ENCODE measurements at regions not wholly inside any gene's neighbourhood (a gene's known extent, or its start where the extent isn't known, plus 50 kb on each side); places are given as distances from the start of the nearest gene placed in this dataset.
"Not testable (repeated sequence)": the region's sequence is repeated elsewhere in the genome, so short reads cannot be mapped to it uniquely, and the experiment has no call there.

DNA sequence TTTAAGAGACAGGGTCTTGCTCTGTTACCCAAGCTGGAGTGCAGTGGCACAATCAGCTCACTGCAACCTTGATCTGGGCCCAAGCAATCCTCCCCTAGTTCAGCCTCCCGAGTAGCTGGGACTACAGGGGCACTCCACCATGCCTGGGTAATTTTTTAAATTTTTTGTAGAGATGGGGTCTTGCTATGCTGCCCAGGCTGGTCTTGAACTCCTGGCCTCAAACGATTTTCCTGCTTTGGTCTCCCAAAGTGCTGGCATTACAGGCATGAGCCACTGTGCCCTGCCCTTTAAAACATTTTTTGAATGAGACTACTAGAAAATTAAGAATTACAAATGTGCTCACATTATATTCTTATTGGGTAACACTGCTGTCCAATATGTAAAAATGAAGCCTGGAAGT, 161.7 kb upstream of the FAM20A start:
- TF ChIP-seq, protein P1, sequence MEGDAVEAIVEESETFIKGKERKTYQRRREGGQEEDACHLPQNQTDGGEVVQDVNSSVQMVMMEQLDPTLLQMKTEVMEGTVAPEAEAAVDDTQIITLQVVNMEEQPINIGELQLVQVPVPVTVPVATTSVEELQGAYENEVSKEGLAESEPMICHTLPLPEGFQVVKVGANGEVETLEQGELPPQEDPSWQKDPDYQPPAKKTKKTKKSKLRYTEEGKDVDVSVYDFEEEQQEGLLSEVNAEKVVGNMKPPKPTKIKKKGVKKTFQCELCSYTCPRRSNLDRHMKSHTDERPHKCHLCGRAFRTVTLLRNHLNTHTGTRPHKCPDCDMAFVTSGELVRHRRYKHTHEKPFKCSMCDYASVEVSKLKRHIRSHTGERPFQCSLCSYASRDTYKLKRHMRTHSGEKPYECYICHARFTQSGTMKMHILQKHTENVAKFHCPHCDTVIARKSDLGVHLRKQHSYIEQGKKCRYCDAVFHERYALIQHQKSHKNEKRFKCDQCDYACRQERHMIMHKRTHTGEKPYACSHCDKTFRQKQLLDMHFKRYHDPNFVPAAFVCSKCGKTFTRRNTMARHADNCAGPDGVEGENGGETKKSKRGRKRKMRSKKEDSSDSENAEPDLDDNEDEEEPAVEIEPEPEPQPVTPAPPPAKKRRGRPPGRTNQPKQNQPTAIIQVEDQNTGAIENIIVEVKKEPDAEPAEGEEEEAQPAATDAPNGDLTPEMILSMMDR (IDR thresholded peaks at IDR 0.05): no peak
- Mint-ChIP-seq H3K4me3 (no peak overlapping the region), H3K4me1 (ENCODE audit: low read depth) (peaks cover 26% of the 10 kb centered on the region), H3K9me3 (no peaks in the 10 kb centered on the region), H3K27me3 (ENCODE audit: insufficient read depth) (peaks cover 7% of the 10 kb centered on the region), H3K36me3 (ENCODE audit: low read depth) (no peaks in the 10 kb centered on the region), H3K27ac (no peak overlapping the region)
- no peak for DNase-seq

DNA sequence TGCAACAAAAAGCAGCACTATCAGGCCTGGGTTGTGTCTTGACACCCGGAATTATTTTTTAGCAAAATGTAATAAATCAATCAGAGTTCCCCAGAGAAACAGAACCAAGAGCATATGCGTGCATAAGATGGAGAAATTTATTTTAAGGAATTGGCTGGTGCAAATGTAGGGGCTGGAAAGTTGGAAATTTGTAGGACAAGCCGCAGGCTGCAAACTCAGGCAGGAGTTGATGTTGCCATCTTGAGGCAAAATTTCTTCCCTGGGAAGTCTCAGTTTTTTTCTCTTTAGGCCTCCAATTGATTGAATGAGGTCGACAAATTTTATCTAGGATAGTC, 158.9 kb upstream of the FAM20A start:
- H3K4me1 Mint-ChIP-seq (ENCODE audit: low read depth): peaks cover 26% of the 10 kb centered on the region
- peak overlapping the region; percentile 91; the same call in 1 of the 2 replicates for H3K4me3 Mint-ChIP-seq
- DNase-seq: no peak
- peak overlapping the region; percentile 97; the same call in 1 of the 2 replicates for H3K27ac Mint-ChIP-seq
- H3K9me3 Mint-ChIP-seq: no peaks in the 10 kb centered on the region
- no peaks in the 10 kb centered on the region for H3K36me3 Mint-ChIP-seq (ENCODE audit: low read depth)
- H3K27me3 Mint-ChIP-seq (ENCODE audit: insufficient read depth): peaks cover 4% of the 10 kb centered on the region
- TF ChIP-seq, protein P1 (IDR thresholded peaks at IDR 0.05): peak; percentile 47; the same call in 1 of the 2 replicates

DNA sequence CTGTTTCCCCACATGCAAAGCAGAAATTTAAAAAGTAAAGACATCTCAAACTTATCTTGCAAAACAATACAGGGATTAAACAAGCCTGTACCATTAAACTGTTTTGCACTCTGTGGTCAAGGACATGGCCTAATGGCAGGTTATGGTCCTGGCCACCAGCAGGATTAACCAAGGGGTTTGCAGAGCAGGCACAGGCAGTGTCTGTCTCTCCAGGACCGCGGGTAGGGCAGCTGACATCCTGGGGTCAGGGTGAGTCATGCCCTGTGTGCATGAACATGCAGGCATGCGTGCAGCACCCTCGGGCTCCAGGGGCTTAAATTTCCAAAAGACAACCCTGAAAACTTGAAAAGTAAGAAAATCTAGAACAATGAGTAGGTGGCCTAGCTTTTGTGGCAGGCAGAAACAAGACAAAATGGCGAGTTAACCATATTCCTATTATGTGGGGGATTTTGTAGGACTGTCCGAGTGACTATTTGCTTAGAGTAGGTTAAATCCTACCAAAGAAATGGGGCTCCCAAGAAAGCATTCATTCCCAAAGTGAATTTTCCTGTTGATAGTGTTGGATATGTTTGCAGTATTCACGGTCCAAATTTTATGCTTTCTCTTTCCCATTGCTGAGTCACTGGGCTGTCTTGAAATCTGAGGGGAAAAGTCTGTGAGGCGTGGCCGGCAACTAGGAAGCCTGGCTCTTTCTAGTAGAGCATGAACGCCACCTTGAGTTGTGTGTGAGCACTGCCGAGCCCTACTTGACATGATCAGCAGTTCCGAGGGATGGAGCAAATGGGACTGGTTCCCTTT, 158.4 kb upstream of the FAM20A start:
- H3K36me3 Mint-ChIP-seq (ENCODE audit: low read depth): no peaks in the 10 kb centered on the region

DNA sequence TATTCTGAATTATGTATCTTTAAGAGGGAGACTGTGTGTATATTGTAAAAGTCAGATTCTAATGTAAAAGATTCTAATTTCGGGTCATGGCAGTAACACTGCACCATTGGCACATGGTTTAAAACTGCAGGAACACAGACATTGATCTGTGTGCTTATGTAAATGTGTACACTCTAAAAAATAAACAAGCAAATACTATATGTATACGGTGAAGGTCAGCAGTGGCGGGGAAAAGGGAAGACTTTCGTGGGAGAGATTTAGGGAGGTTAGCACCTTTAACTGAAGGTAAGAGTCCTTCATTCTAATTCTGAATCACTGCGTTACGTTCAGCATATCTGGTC, 157.8 kb upstream of the FAM20A start:
- no peaks in the 10 kb centered on the region for H3K9me3 Mint-ChIP-seq
- H3K27ac Mint-ChIP-seq: peak overlapping the region; percentile 97
- H3K4me3 Mint-ChIP-seq: peak overlapping the region; percentile 91; the same call in 1 of the 2 replicates

More for the DNA sequence above, 158.4 kb upstream of the FAM20A start:
- Mint-ChIP-seq H3K4me1 (ENCODE audit: low read depth) (peaks cover 26% of the 10 kb centered on the region), H3K4me3 (peak overlapping the region; percentile 91), H3K27ac (peak overlapping the region; percentile 97), H3K27me3 (ENCODE audit: insufficient read depth) (peaks cover 2% of the 10 kb centered on the region), H3K9me3 (no peaks in the 10 kb centered on the region)
- DNase-seq: peak; percentile 91
- TF ChIP-seq, protein P1 (IDR thresholded peaks at IDR 0.05): peak; percentile 86

DNA sequence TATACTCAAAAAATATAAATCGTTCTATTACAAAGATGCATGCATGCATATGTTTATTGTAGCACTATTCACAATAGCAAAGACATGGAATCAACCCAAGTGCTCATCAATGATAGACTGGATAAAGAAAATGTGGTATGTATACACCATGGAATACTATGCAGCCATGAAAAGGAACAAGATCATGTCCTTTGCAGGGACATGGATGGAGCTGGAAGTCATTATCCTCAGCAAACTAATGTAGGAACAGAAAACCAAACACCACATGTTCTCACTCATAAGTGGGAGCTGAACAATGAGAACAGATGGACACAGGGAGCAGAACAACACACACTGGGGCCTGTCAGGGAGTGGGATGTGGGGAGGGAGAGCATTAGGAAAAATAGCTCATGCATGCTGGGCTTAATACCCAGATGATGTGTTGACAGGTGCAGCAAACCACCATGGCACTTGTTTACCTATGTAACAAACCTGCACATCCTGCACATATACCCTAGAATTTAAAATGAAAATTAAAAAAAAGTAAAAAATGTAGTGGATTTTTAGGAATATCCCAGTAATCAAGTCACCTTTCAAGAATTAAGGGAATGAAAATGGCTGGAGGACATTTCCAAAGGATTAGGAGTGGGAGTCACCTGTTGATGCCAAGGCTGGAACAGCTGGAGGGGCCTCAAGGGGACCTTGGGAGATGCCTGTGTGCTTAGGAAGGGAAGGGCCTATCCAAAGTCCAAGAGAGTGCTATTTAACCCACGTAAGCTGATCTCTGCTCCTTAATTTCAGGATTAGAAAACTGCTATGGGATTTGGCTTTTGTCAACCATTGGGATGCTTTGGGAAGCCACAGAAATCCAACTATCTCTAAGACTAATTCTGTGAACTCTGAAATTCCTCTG, 156.9 kb upstream of the FAM20A start:
- not testable (repeated sequence) for H3K27ac Mint-ChIP-seq; H3K9me3 Mint-ChIP-seq; H3K4me3 Mint-ChIP-seq; DNase-seq; H3K36me3 Mint-ChIP-seq (ENCODE audit: low read depth); H3K27me3 Mint-ChIP-seq (ENCODE audit: insufficient read depth)
- H3K4me1 Mint-ChIP-seq (ENCODE audit: low read depth): peaks cover 16% of the 10 kb centered on the region

More for the DNA sequence above, 157.8 kb upstream of the FAM20A start:
- peaks cover 24% of the 10 kb centered on the region for H3K4me1 Mint-ChIP-seq (ENCODE audit: low read depth)
- H3K36me3 Mint-ChIP-seq (ENCODE audit: low read depth): no peaks in the 10 kb centered on the region
- TF ChIP-seq, protein P1 (IDR thresholded peaks at IDR 0.05): no peak
- no peak for DNase-seq
- H3K27me3 Mint-ChIP-seq (ENCODE audit: insufficient read depth): peaks cover 2% of the 10 kb centered on the region
